H9 (cell line): ENCODE measurements at regions not wholly inside any gene's neighbourhood (a gene's known extent, or its start where the extent isn't known, plus 50 kb on each side); places are given as distances from the start of the nearest gene placed in this dataset.
A peak's percentile ranks its signal among the peaks of the same experiment; 100 is the strongest.

Source experiments
- DNase-seq: peaks from one replicate; pipeline ENCODE4 v3.0.0-alpha.2; 2017
- H2AFZ ChIP-seq: one replicate; pipeline ENCODE4 v1.6.1; 2013; ENCODE audit warnings: mild to moderate bottlenecking, low read length, control low read depth, moderate library complexity
- H2AK5ac ChIP-seq: 2 replicates; pipeline ENCODE4 v1.6.1; 2013; ENCODE audit warnings: low read length, control low read depth, mixed read lengths; ENCODE audit not compliant: insufficient read length
- H2BK120ac ChIP-seq: one replicate; pipeline ENCODE4 v1.6.1; 2013; ENCODE audit warnings: low read depth, mild to moderate bottlenecking, low read length, control low read depth, inconsistent platforms; ENCODE audit not compliant: poor library complexity, severe bottlenecking
- H2BK12ac ChIP-seq: 2 replicates; pipeline ENCODE4 v1.6.1; 2013; ENCODE audit warnings: low read length, control low read depth, mixed read lengths, low read depth; ENCODE audit not compliant: insufficient read length
- H2BK15ac ChIP-seq: 2 replicates; pipeline ENCODE4 v1.6.1; 2013; ENCODE audit warnings: low read depth, low read length, control low read depth
- H2BK20ac ChIP-seq: one replicate; pipeline ENCODE4 v1.6.1; 2013; ENCODE audit warnings: low read depth, mild to moderate bottlenecking, low read length, control low read depth, inconsistent platforms; ENCODE audit not compliant: poor library complexity, severe bottlenecking
- H2BK5ac ChIP-seq: 2 replicates; pipeline ENCODE4 v1.6.1; 2013; ENCODE audit warnings: low read length, control low read depth, mixed read lengths; ENCODE audit not compliant: insufficient read length
- H3K14ac ChIP-seq: 2 replicates; pipeline ENCODE4 v1.6.1; 2013; ENCODE audit warnings: low read length, control low read depth; ENCODE audit not compliant: insufficient read depth
- H3K18ac ChIP-seq: 2 replicates; pipeline ENCODE4 v1.6.1; 2013; ENCODE audit warnings: low read depth, mild to moderate bottlenecking, mixed read lengths, low read length, control low read depth; ENCODE audit not compliant: insufficient read length
- H3K23ac ChIP-seq: 2 replicates; pipeline ENCODE4 v1.6.1; 2013; ENCODE audit warnings: low read length, control low read depth, mixed read lengths, low read depth; ENCODE audit not compliant: insufficient read length
- H3K23me2 ChIP-seq: 2 replicates; pipeline ENCODE4 v1.6.1; 2013; ENCODE audit warnings: low read depth, mild to moderate bottlenecking, mixed read lengths, low read length, control low read depth; ENCODE audit not compliant: insufficient read length, poor library complexity, severe bottlenecking
- H3K27ac ChIP-seq: 2 replicates; pipeline ENCODE4 v1.5.1; 2013; ENCODE audit warnings: low read length, control low read depth, mixed read lengths, low read depth; ENCODE audit not compliant: insufficient read length
- H3K27me3 ChIP-seq: 2 replicates; pipeline ENCODE4 v1.6.1; 2013; ENCODE audit warnings: low read length, control low read depth, inconsistent platforms; ENCODE audit not compliant: insufficient read depth
- H3K4ac ChIP-seq: 2 replicates; pipeline ENCODE4 v1.6.1; 2013; ENCODE audit warnings: low read depth, mild to moderate bottlenecking, control low read depth, inconsistent platforms, low read length, moderate library complexity
- H3K4me1 ChIP-seq: 2 replicates; pipeline ENCODE4 v1.6.1; 2013; ENCODE audit warnings: low read length, control low read depth, inconsistent platforms; ENCODE audit not compliant: insufficient read depth
- H3K4me2 ChIP-seq: 2 replicates; pipeline ENCODE4 v1.6.1; 2013; ENCODE audit warnings: low read length, control low read depth, mixed read lengths; ENCODE audit not compliant: insufficient read length, insufficient read depth
- H3K56ac ChIP-seq: 2 replicates; pipeline ENCODE4 v1.6.1; 2013; ENCODE audit warnings: low read depth, mild to moderate bottlenecking, mixed read lengths, low read length, control low read depth; ENCODE audit not compliant: insufficient read length
- H3K79me1 ChIP-seq: 2 replicates; pipeline ENCODE4 v1.6.1; 2013; ENCODE audit warnings: low read depth, mild to moderate bottlenecking, moderate library complexity, low read length, control low read depth, inconsistent platforms; ENCODE audit not compliant: insufficient read depth, poor library complexity, severe bottlenecking
- H3K79me2 ChIP-seq: 2 replicates; pipeline ENCODE4 v1.6.1; 2013; ENCODE audit warnings: low read length, control low read depth, inconsistent platforms; ENCODE audit not compliant: insufficient read depth
- H3K9ac ChIP-seq: 2 replicates; pipeline ENCODE4 v1.6.1; 2013; ENCODE audit warnings: low read length, control low read depth, mixed read lengths; ENCODE audit not compliant: insufficient read length; ENCODE audit errors: extremely low read depth
- H3K9me3 ChIP-seq: one replicate; pipeline ENCODE4 v1.6.1; 2013; ENCODE audit warnings: low read depth, low read length, inconsistent platforms; ENCODE audit not compliant: control insufficient read depth
- H3T11ph ChIP-seq: one replicate; pipeline ENCODE4 v1.6.1; 2013; ENCODE audit warnings: mild to moderate bottlenecking, low read length, control low read depth, inconsistent platforms
- H4K20me1 ChIP-seq: one replicate; pipeline ENCODE4 v1.6.1; 2013; ENCODE audit not compliant: control insufficient read depth, insufficient read length, insufficient read depth
- H4K5ac ChIP-seq: 2 replicates; pipeline ENCODE4 v1.6.1; 2013; ENCODE audit warnings: low read depth, mild to moderate bottlenecking, mixed read lengths, low read length, control low read depth; ENCODE audit not compliant: insufficient read length
- H4K8ac ChIP-seq: replicated peaks from 2 replicates; pipeline ENCODE4 v1.6.1; 2013; ENCODE audit warnings: low read length, control low read depth, mixed read lengths, low read depth; ENCODE audit not compliant: insufficient read length
- H4K91ac ChIP-seq: 2 replicates; pipeline ENCODE4 v1.6.1; 2013; ENCODE audit warnings: low read depth, mild to moderate bottlenecking, moderate library complexity, mixed read lengths, low read length, control low read depth; ENCODE audit not compliant: insufficient read length
- H3K27ac Mint-ChIP-seq, 3 experiments: 2 replicates in 2 of 3; 3 replicates in 1 of 3; pipeline ENCODE4 v1.8.0; 2020 to 2021; ENCODE audit warnings: mixed read lengths in 3 of 3, mild to moderate bottlenecking in 1 of 3, moderate library complexity in 1 of 3
- H3K27me3 Mint-ChIP-seq: 2 replicates; pipeline ENCODE4 v1.8.0; 2021; ENCODE audit warnings: low read depth, mild to moderate bottlenecking, moderate library complexity, mixed read lengths
- H3K36me3 Mint-ChIP-seq, 3 experiments: 2 replicates in 2 of 3; 3 replicates in 1 of 3; pipeline ENCODE4 v1.8.0; 2020 to 2021; ENCODE audit warnings: low read depth in 3 of 3, mixed read lengths in 3 of 3; ENCODE audit not compliant: insufficient read depth in 1 of 3
- H3K4me1 Mint-ChIP-seq, 2 experiments: 2 replicates each; pipeline ENCODE4 v1.8.0; 2020; ENCODE audit warnings: mixed read lengths in 2 of 2
- H3K4me3 Mint-ChIP-seq, 2 experiments: 2 replicates in 1 of 2; 3 replicates in 1 of 2; pipeline ENCODE4 v1.8.0; 2020 to 2021; ENCODE audit warnings: mild to moderate bottlenecking in 2 of 2, mixed read lengths in 2 of 2, moderate library complexity in 1 of 2
- H3K9me3 Mint-ChIP-seq, 2 experiments: 2 replicates in 1 of 2; 3 replicates in 1 of 2; pipeline ENCODE4 v1.8.0; 2020; ENCODE audit warnings: mild to moderate bottlenecking in 2 of 2, mixed read lengths in 2 of 2, moderate library complexity in 1 of 2
- WGBS: extraction: QIAGEN DNeasy Blood & Tissue Kit; methylation state at CpG from one replicate; pipeline ENCODE4 v1.1.7; 2013; ENCODE audit warnings: missing lambda C conversion rate, low lambda C conversion rate, mixed read lengths; ENCODE audit not compliant: insufficient read length; ENCODE audit errors: extremely low coverage; 5-methylcytosine and 5-hydroxymethylcytosine counted together
- TF ChIP-seq, protein P1 (sequence below): fragments of 200-600 bp; sonication (generic); conservative IDR thresholded peaks from 3 replicates; pipeline ENCODE4 v1.8.0; 2021; ENCODE audit warnings: antibody characterized with exemption, mild to moderate bottlenecking

- Histone ChIP-seq H3K14ac (no peak overlapping the region), H3K56ac (no peak overlapping the region), H4K5ac (no peak overlapping the region), H2BK120ac (no peak overlapping the region), H2BK12ac (no peak overlapping the region), H2AFZ (no peak overlapping the region), H3K4ac (no peak overlapping the region), H3K4me2 (no peak overlapping the region), H3K4me1 (peaks cover 3% of the 10 kb centered on the region; the same call in 1 of the 2 replicates), H3K9ac (no peak overlapping the region), H4K20me1 (no peaks in the 10 kb centered on the region), H3K27ac (no peak overlapping the region), H2AK5ac (no peak overlapping the region), H3K79me2 (no peaks in the 10 kb centered on the region), H3K79me1 (no peaks in the 10 kb centered on the region), H2BK15ac (no peak overlapping the region), H2BK20ac (no peak overlapping the region), H3K18ac (no peak overlapping the region), H3K9me3 (no peaks in the 10 kb centered on the region), H2BK5ac (no peak overlapping the region), H3K27me3 (no peaks in the 10 kb centered on the region), H4K91ac (no peak overlapping the region), H3K23me2 (no peaks in the 10 kb centered on the region), H3K23ac (no peak overlapping the region), H4K8ac (no peak overlapping the region), H3T11ph (no peak overlapping the region)
- H3K27me3 Mint-ChIP-seq, result peaks cover 4% of the 10 kb centered on the region
- no CpG with 5 or more reads among the region's 23 CpGs for WGBS
- no peaks in the 10 kb centered on the region for H3K9me3 Mint-ChIP-seq
- peak overlapping the region; percentile 8 to 64 (median 35); a peak in 3 of 7 replicates for H3K27ac Mint-ChIP-seq
- TF ChIP-seq, protein P1, sequence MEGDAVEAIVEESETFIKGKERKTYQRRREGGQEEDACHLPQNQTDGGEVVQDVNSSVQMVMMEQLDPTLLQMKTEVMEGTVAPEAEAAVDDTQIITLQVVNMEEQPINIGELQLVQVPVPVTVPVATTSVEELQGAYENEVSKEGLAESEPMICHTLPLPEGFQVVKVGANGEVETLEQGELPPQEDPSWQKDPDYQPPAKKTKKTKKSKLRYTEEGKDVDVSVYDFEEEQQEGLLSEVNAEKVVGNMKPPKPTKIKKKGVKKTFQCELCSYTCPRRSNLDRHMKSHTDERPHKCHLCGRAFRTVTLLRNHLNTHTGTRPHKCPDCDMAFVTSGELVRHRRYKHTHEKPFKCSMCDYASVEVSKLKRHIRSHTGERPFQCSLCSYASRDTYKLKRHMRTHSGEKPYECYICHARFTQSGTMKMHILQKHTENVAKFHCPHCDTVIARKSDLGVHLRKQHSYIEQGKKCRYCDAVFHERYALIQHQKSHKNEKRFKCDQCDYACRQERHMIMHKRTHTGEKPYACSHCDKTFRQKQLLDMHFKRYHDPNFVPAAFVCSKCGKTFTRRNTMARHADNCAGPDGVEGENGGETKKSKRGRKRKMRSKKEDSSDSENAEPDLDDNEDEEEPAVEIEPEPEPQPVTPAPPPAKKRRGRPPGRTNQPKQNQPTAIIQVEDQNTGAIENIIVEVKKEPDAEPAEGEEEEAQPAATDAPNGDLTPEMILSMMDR, result no peak
- H3K4me3 Mint-ChIP-seq, result no peak overlapping the region
- H3K36me3 Mint-ChIP-seq, result no peaks in the 10 kb centered on the region
- H3K4me1 Mint-ChIP-seq, result peaks cover 21 to 36% of the 10 kb centered on the region in 2 experiments
- no peak for DNase-seq
Observed at GRCh38 chr17:77002103-77003045, 134.2 kb downstream of the MGAT5B start.
